Loucy (cell line): ENCODE measurements at regions not wholly inside any gene's neighbourhood (a gene's known extent, or its start where the extent isn't known, plus 50 kb on each side); places are given as distances from the start of the nearest gene placed in this dataset.

Source experiments
- EZH2phosphoT487 ChIP-seq: fragments of 200-600 bp; IDR thresholded peaks from 2 replicates; pipeline ENCODE4 v1.6.1; 2018; ENCODE audit warnings: antibody characterized with exemption, mild to moderate bottlenecking, moderate library complexity, borderline replicate concordance
- TF ChIP-seq, protein P1 (sequence below): fragments of 200-600 bp; sonication (generic); conservative IDR thresholded peaks from 2 replicates; pipeline ENCODE4 v1.5.1; 2014; ENCODE audit warnings: mild to moderate bottlenecking, antibody characterized with exemption, low read length

DNA sequence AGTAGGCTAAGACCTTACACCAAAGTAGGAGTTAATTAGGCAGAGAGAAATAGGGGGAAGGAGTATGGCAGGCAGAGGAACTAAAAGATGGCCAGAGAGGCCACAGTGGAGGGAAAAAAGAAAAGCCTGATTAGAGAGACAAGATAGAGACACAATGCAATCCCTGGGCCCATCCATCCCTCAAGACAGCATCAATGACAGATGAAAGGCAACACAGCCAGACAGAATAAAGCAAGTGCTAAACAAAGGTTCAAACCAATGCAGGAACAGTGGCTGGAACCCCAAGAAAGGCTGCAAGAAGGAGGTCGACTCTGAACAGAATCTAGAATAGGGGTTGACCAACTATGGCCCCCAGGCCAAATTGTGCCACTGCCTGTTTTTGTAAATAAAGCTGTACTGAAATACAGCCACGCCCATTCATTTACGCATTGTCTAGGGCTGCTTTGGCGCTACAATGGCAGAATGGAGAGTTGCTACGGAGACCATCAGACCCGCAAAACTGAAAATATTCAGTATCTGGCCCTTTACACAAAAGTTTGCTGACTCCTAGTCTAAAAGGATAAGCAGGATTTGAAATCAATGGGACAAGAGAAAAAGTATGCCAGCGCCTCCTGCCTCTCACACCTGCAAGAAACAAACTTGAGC is 473.3 kb upstream of the PSMD7 start:
- TF ChIP-seq, protein P1, sequence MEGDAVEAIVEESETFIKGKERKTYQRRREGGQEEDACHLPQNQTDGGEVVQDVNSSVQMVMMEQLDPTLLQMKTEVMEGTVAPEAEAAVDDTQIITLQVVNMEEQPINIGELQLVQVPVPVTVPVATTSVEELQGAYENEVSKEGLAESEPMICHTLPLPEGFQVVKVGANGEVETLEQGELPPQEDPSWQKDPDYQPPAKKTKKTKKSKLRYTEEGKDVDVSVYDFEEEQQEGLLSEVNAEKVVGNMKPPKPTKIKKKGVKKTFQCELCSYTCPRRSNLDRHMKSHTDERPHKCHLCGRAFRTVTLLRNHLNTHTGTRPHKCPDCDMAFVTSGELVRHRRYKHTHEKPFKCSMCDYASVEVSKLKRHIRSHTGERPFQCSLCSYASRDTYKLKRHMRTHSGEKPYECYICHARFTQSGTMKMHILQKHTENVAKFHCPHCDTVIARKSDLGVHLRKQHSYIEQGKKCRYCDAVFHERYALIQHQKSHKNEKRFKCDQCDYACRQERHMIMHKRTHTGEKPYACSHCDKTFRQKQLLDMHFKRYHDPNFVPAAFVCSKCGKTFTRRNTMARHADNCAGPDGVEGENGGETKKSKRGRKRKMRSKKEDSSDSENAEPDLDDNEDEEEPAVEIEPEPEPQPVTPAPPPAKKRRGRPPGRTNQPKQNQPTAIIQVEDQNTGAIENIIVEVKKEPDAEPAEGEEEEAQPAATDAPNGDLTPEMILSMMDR, result no peak
- TF ChIP-seq EZH2phosphoT487, result no peak
